Activated CD8-positive, alpha-beta T cell treated with anti-CD3 and anti-CD28 coated beads for 36 hours (primary cell): ENCODE measurements at regions not wholly inside any gene's neighbourhood (a gene's known extent, or its start where the extent isn't known, plus 50 kb on each side); places are given as distances from the start of the nearest gene placed in this dataset.

ENCODE experiments used
- ATAC-seq: fragments of 200-7000 bp; cut with Tn5 transposase; one replicate; pipeline ENCODE4 v1.10.0; 2021; ENCODE audit warnings: mild to moderate bottlenecking, moderate library complexity
- CTCF ChIA-PET: fragments of 350-600 bp; sonication (Branson Sonifier 250); formaldehyde crosslinking; loops from one replicate; lab custom pipeline; 2021; ENCODE audit warnings: antibody characterized with exemption; lab: Charles Lee
- POLR2A ChIA-PET: fragments of 350-600 bp; sonication (Branson Sonifier 250); formaldehyde crosslinking; loops from one replicate; lab custom pipeline; 2021; ENCODE audit warnings: antibody characterized with exemption; lab: Charles Lee
- DNase-seq: peaks from one replicate; pipeline ENCODE4 v3.0.0-alpha.2; 2020
- H3K27ac Mint-ChIP-seq: one replicate; pipeline ENCODE4 v1.8.0; 2021; ENCODE audit warnings: mild to moderate bottlenecking, mixed read lengths
- H3K27me3 Mint-ChIP-seq: one replicate; pipeline ENCODE4 v1.8.0; 2021; ENCODE audit warnings: mixed read lengths
- H3K36me3 Mint-ChIP-seq: one replicate; pipeline ENCODE4 v1.8.0; 2021; ENCODE audit warnings: low read depth, mixed read lengths
- H3K4me1 Mint-ChIP-seq: one replicate; pipeline ENCODE4 v1.8.0; 2021; ENCODE audit warnings: low read depth, mixed read lengths
- H3K4me3 Mint-ChIP-seq: one replicate; pipeline ENCODE4 v1.8.0; 2021; ENCODE audit warnings: mild to moderate bottlenecking, moderate library complexity, mixed read lengths
- H3K9me3 Mint-ChIP-seq: one replicate; pipeline ENCODE4 v1.8.0; 2021; ENCODE audit warnings: mixed read lengths
- CTCF ChIP-seq: fragments of 200-600 bp; IDR thresholded peaks from one replicate; pipeline ENCODE4 v1.8.0; 2022; ENCODE audit warnings: antibody characterized with exemption, mild to moderate bottlenecking
- intact Hi-C: fragments of 100-400 bp; cut with micrococcal nuclease; formaldehyde crosslinking; loops from one replicate; pipeline ENCODE4 v1.10.0; 2022

- CTCF ChIA-PET, result no interaction called here
- DNase-seq (no peak), ATAC-seq (no peak)
- Mint-ChIP-seq H3K4me3 (no peak overlapping the region), H3K4me1 (no peaks in the 10 kb centered on the region), H3K36me3 (no peaks in the 10 kb centered on the region), H3K27ac (no peak overlapping the region), H3K9me3 (peaks cover 3% of the 10 kb centered on the region), H3K27me3 (no peaks in the 10 kb centered on the region)
- TF ChIP-seq CTCF, result no peak
- intact Hi-C loops, result no loop called here
- POLR2A ChIA-PET, result no interaction called here
Measured at GRCh38 chr2:4908461-4908860, 783.7 kb upstream of the SOX11 start.

GRCh38 chr2:4909346-4910009, 782.7 kb upstream of the SOX11 start:
- no peaks in the 10 kb centered on the region for H3K4me1 Mint-ChIP-seq
- TF ChIP-seq CTCF, result no peak
- intact Hi-C loops, result no loop called here
- no peak overlapping the region for H3K4me3 Mint-ChIP-seq
- no peak overlapping the region for H3K27ac Mint-ChIP-seq
- no peaks in the 10 kb centered on the region for H3K36me3 Mint-ChIP-seq
- POLR2A ChIA-PET, result no interaction called here
- H3K9me3 Mint-ChIP-seq, result peaks cover 3% of the 10 kb centered on the region
- CTCF ChIA-PET, result no interaction called here
- no peak for ATAC-seq
- DNase-seq, result no peak
- no peaks in the 10 kb centered on the region for H3K27me3 Mint-ChIP-seq

- Mint-ChIP-seq H3K4me1 (no peaks in the 10 kb centered on the region), H3K36me3 (no peaks in the 10 kb centered on the region), H3K9me3 (peaks cover 5% of the 10 kb centered on the region), H3K27me3 (no peaks in the 10 kb centered on the region), H3K4me3 (no peak overlapping the region), H3K27ac (no peak overlapping the region)
- ChIA-PET CTCF (no interaction called here), POLR2A (no interaction called here)
- intact Hi-C loops, result no loop called here
- DNase-seq, result no peak
- ATAC-seq, result no peak
- no peak for TF ChIP-seq CTCF
Measured at GRCh38 chr2:4914036-4914435, 778.1 kb upstream of the SOX11 start.

GRCh38 chr2:4914551-4914950, 777.6 kb upstream of the SOX11 start:
- H3K27ac Mint-ChIP-seq, result no peak overlapping the region
- no peaks in the 10 kb centered on the region for H3K27me3 Mint-ChIP-seq
- H3K9me3 Mint-ChIP-seq, result peaks cover 5% of the 10 kb centered on the region
- intact Hi-C loops, result no loop called here
- no peaks in the 10 kb centered on the region for H3K4me1 Mint-ChIP-seq
- no peak overlapping the region for H3K4me3 Mint-ChIP-seq
- TF ChIP-seq CTCF, result no peak
- H3K36me3 Mint-ChIP-seq, result no peaks in the 10 kb centered on the region
- CTCF ChIA-PET, result no interaction called here
- no peak for ATAC-seq
- POLR2A ChIA-PET, result no interaction called here
- DNase-seq, result no peak

- no peak for DNase-seq
- TF ChIP-seq CTCF, result no peak
- H3K27ac Mint-ChIP-seq, result no peak overlapping the region
- POLR2A ChIA-PET, result no interaction called here
- H3K4me3 Mint-ChIP-seq, result no peak overlapping the region
- no peaks in the 10 kb centered on the region for H3K4me1 Mint-ChIP-seq
- CTCF ChIA-PET, result no interaction called here
- ATAC-seq, result no peak
- no peaks in the 10 kb centered on the region for H3K36me3 Mint-ChIP-seq
- no peaks in the 10 kb centered on the region for H3K27me3 Mint-ChIP-seq
- peaks cover 5% of the 10 kb centered on the region for H3K9me3 Mint-ChIP-seq
- intact Hi-C loops, result no loop called here
Measured at GRCh38 chr2:4915357-4915756, 776.8 kb upstream of the SOX11 start.
